Testis (tissue), 2 donors: ENCODE measurements at regions not wholly inside any gene's neighbourhood (a gene's known extent, or its start where the extent isn't known, plus 50 kb on each side); places are given as distances from the start of the nearest gene placed in this dataset.

Source experiments
- POLR2A ChIP-seq: fragments of 450-650 bp; IDR thresholded peaks from one replicate; pipeline ENCODE4 v1.6.1; 2017; ENCODE audit warnings: antibody characterized with exemption, mild to moderate bottlenecking, moderate library complexity
- TF ChIP-seq, protein P1 (sequence below), 3 experiments: fragments of 450-650 bp in 2 of 3; fragments of 200-600 bp in 1 of 3; sonication (generic) in 1 of 3; IDR thresholded peaks; one replicate each; pipeline ENCODE4 v1.5.1; 2016 to 2019; ENCODE audit warnings: antibody characterized with exemption in 3 of 3, mild to moderate bottlenecking in 2 of 3, moderate library complexity in 1 of 3

DNA sequence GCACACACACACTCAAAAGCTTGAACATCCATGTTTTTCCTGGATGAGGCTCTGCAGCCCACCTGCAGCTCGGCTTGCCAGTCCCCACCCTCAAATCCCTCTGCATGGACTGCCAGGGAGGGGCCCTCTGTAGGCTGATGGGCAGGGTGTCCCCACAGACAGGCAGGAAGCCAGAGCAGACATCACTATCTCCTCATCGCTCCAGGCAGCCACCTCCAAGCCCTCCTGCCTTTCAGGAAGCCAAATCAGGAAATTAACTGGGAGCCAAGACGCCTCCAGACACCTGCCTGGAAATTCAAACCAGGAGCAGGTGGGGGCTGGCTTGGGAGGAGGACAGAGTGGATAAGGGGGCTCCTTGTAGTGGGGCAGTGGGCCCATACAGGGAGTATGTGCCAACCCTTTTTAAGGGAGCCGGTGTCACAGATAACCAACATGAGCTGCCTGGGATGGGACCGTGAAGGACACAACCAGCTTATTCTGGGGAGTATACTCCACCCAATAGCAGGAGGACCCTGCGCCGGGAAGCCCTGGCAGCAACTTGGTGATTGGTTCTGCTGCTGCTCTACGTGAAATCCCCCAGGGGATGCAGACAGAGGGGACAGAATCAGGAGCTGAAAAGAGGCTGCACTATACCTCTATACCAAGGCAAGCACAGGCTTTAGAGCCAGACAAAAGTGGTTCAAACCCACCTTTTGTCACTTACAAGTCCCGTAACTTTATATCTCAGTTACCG, 139.1 kb downstream of the CCT6B start:
- TF ChIP-seq, protein P1, sequence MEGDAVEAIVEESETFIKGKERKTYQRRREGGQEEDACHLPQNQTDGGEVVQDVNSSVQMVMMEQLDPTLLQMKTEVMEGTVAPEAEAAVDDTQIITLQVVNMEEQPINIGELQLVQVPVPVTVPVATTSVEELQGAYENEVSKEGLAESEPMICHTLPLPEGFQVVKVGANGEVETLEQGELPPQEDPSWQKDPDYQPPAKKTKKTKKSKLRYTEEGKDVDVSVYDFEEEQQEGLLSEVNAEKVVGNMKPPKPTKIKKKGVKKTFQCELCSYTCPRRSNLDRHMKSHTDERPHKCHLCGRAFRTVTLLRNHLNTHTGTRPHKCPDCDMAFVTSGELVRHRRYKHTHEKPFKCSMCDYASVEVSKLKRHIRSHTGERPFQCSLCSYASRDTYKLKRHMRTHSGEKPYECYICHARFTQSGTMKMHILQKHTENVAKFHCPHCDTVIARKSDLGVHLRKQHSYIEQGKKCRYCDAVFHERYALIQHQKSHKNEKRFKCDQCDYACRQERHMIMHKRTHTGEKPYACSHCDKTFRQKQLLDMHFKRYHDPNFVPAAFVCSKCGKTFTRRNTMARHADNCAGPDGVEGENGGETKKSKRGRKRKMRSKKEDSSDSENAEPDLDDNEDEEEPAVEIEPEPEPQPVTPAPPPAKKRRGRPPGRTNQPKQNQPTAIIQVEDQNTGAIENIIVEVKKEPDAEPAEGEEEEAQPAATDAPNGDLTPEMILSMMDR (IDR thresholded peaks at IDR 0.05) = no peak
- no peak for TF ChIP-seq POLR2A
